ENCODE measurements at regions not wholly inside any gene's neighbourhood (a gene's known extent, or its start where the extent isn't known, plus 50 kb on each side); places are given as distances from the start of the nearest gene placed in this dataset.

DNA sequence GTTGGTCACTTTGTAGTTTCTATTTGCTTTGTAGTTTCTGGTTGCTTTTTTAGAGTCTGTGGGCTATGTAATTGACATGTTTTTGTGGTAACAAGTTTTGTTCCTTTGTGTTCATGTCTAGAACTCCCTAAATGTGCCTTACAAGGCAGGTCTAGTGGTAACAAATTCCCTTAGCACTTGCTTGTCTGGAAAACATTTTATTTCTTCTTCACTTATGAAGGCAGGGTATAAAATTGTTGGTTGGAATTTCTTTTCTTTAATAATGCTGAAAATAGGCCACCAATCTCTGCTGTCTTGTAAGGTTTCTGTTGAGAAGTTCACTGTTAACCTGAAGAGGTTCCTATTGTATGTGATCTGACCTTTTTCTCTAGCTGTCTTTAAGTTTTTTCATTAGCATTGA lies 383.6 kb downstream of the EPHA7 start:
- TF ChIP-seq, protein P1, sequence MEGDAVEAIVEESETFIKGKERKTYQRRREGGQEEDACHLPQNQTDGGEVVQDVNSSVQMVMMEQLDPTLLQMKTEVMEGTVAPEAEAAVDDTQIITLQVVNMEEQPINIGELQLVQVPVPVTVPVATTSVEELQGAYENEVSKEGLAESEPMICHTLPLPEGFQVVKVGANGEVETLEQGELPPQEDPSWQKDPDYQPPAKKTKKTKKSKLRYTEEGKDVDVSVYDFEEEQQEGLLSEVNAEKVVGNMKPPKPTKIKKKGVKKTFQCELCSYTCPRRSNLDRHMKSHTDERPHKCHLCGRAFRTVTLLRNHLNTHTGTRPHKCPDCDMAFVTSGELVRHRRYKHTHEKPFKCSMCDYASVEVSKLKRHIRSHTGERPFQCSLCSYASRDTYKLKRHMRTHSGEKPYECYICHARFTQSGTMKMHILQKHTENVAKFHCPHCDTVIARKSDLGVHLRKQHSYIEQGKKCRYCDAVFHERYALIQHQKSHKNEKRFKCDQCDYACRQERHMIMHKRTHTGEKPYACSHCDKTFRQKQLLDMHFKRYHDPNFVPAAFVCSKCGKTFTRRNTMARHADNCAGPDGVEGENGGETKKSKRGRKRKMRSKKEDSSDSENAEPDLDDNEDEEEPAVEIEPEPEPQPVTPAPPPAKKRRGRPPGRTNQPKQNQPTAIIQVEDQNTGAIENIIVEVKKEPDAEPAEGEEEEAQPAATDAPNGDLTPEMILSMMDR (IDR thresholded peaks at IDR 0.05; ENCODE audit: extremely low read depth, insufficient read depth, missing control alignments) = no peak
- DNase-seq (ENCODE audit: low spot score) = no peak
- in situ Hi-C loops (cut with MboI; ENCODE audit: low pct_unique_long_range_greater_than_20kb, low sequenced_read_pairs, unreplicated experiment) = no loop called here

DNA sequence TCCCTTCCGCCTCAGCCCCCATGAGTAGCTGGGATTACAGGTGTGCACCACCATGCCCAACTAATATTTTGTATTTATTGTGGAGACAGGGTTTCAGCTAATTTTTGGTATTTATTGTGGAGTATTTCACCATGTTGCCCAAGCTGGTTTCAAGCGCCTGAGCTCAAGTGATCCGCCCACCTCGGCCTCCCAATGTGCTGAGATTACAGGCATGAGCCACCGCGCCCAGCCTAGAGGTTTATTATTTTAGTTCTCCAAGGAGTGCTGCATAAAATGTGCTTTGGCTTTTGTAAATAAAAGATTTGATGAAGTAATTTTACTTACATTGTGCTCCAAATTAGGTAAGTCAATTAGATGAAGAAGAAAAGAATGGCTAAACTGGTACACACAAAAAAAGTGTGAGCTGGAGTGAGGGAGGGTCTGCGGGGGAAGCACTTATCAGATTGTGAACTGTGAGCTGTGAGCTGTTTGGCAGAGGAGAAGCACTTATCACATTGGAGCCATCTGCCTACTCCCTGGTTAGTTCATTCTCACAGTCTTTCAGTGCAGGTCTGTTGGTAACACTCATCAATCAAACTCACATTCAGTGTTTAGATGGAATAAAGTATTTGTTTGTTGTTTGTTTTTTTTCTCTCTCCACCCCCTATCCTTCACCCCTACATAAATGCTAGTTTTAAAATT lies 398.0 kb downstream of the EPHA7 start:
- no peak for DNase-seq (ENCODE audit: low spot score)
- TF ChIP-seq, protein P1 (IDR thresholded peaks at IDR 0.05; ENCODE audit: extremely low read depth, insufficient read depth, missing control alignments) = no peak
- in situ Hi-C loops (cut with MboI; ENCODE audit: low pct_unique_long_range_greater_than_20kb, low sequenced_read_pairs, unreplicated experiment) = no loop called here

DNA sequence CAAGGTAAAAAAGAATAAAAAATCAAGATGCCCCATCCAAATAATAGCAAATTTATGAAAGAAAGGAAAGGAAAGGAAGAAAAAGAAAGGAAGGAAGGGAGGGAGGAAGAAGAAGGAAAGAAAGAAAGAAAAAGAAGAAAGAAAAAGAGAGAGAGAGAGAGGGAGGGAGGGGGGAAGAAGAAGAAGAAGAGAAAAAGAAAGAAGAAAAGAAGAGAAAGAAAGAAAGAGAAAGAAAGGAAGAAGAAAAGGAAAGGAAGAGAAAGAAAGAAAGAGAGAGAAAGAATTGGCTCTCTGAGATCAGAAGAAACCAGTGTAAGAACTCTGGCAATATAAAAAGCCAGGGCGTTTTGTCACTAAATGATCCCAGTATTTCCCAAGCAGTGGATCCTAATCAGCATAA lies 401.7 kb downstream of the EPHA7 start:
- in situ Hi-C loops (cut with MboI; ENCODE audit: low pct_unique_long_range_greater_than_20kb, low sequenced_read_pairs, unreplicated experiment) = no loop called here
- TF ChIP-seq, protein P1 (IDR thresholded peaks at IDR 0.05; ENCODE audit: extremely low read depth, insufficient read depth, missing control alignments) = no peak
- no peak for DNase-seq (ENCODE audit: low spot score)

DNA sequence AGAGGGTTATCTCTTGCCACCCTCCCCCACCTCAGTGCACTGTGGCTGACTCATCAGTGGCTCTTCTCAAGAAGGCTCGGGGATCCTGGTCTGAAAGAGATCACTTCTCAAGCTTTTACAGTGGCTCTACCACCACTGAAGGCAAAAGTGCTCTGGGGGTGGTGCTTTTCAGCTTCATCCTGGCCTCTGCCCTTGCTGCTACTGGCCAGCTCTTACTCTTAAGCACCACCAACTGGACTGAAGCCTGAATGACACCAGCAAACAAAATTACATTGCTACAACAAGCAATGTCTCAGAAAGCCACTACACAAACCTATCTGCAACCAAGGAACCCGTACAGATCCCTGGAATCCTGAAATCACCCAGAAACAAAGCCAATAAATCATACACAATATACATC lies 402.1 kb downstream of the EPHA7 start:
- DNase-seq (ENCODE audit: low spot score) = no peak
- in situ Hi-C loops (cut with MboI; ENCODE audit: low pct_unique_long_range_greater_than_20kb, low sequenced_read_pairs, unreplicated experiment) = no loop called here
- TF ChIP-seq, protein P1 (IDR thresholded peaks at IDR 0.05; ENCODE audit: extremely low read depth, insufficient read depth, missing control alignments) = no peak

DNA sequence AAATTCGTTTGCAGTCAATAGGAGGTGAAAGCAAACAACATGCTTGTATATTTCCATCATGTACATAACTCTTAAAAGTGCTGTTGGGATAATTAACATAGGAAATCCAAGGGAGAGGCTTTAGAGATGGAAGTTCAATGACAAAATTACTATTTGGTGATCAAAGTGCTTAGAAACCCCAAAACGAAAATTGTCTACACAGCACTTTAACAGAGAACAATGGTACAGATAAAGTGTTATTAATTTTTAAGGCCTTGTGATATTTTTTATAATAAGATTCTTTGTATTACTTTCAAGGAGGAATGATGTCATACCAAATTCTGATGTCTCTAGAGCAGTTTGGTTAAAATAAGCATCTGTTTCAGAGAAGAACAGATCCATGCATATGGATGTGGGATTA lies 406.3 kb downstream of the EPHA7 start:
- TF ChIP-seq, protein P1 (IDR thresholded peaks at IDR 0.05; ENCODE audit: extremely low read depth, insufficient read depth, missing control alignments) = no peak
- in situ Hi-C loops (cut with MboI; ENCODE audit: low pct_unique_long_range_greater_than_20kb, low sequenced_read_pairs, unreplicated experiment) = no loop called here
- DNase-seq (ENCODE audit: low spot score) = no peak

DNA sequence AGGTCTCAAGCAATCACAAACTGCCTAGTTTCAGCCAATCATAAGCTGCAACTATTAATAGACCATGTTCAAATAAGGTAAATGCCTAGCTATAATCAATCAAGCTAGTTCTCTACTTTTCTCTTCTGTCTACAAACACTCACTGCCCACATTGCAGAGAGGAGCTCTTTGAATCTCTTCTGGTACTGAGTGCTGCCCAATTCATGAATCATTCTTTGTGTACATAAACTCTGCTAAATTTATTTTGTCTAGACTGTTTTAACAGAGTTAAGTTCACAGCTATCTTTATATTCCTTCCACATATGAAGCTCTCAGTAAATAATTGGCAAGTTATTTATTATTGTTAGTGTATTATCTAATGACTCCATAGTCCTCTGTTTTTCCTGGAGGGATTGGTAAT lies 411.0 kb downstream of the EPHA7 start:
- in situ Hi-C loops (cut with MboI; ENCODE audit: low pct_unique_long_range_greater_than_20kb, low sequenced_read_pairs, unreplicated experiment) = no loop called here
- DNase-seq (ENCODE audit: low spot score) = no peak
- TF ChIP-seq, protein P1 (IDR thresholded peaks at IDR 0.05; ENCODE audit: extremely low read depth, insufficient read depth, missing control alignments) = no peak

Data from GM13977 (cell line).